ENCODE measurements at regions not wholly inside any gene's neighbourhood (a gene's known extent, or its start where the extent isn't known, plus 50 kb on each side); places are given as distances from the start of the nearest gene placed in this dataset.
A peak's percentile ranks its signal among the peaks of the same experiment; 100 is the strongest.

DNA sequence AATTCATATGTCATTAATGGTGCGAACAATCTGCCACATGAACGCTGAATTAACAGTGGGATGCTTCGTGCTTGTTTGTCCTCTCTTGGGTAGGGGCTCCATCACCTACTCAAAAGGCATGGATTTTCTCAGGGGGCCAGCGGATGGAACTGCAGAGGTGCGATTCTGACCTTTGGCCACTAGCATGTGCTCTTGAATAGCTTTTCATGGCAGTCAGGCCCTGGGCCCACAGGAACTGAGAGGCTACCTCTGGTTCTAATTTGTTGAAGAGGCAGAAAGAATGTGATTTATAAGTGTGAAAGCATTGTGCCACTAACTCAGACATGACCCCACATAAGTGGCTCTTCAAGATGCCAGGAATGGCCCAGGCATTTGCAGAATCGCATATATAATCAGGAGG is 283.2 kb downstream of the INSIG2 start:
- Histone ChIP-seq H3K4me3 (no peak overlapping the region), H3K4me1 (ENCODE audit: control insufficient read depth, insufficient read depth, low read length) (no peaks in the 10 kb centered on the region), H3K9ac (ENCODE audit: control insufficient read depth, insufficient read depth, low read length) (no peak overlapping the region), H2AFZ (ENCODE audit: control insufficient read depth, low read depth, low read length) (no peak overlapping the region), H3K79me2 (ENCODE audit: control insufficient read depth, insufficient read depth, low read length) (no peaks in the 10 kb centered on the region), H3K27ac (ENCODE audit: control insufficient read depth, insufficient read depth) (no peak overlapping the region), H3K27me3 (replicated peaks in 1 of 2; ENCODE audit: control insufficient read depth in 2 of 2, insufficient read depth in 2 of 2, low read length in 1 of 2) (no peaks in the 10 kb centered on the region), H3K4me2 (ENCODE audit: control insufficient read depth, insufficient read depth) (no peak overlapping the region), H4K20me1 (ENCODE audit: control insufficient read depth, insufficient read depth) (no peaks in the 10 kb centered on the region), H3K36me3 (ENCODE audit: control insufficient read depth in 2 of 2, insufficient read depth in 2 of 2, low read length in 1 of 2) (no peaks in the 10 kb centered on the region), H3K9me3 (replicated peaks; ENCODE audit: control insufficient read depth, insufficient read depth, low read length) (no peaks in the 10 kb centered on the region)
- no peak for DNase-seq (ENCODE audit: low read depth, low spot score)
- in situ Hi-C loops (cut with MboI) (no loop called here), intact Hi-C loops (cut with micrococcal nuclease; ENCODE audit: unreplicated experiment) (loop anchor here (1.0 to 5.0 kb wide), 2 partner anchors 149 to 494 kb away; no protein-coding TSS in a partner anchor)
- no peak for TF ChIP-seq KDM1A (IDR thresholded peaks at IDR 0.05; ENCODE audit: borderline replicate concordance)
- TF ChIP-seq RAD21 (IDR thresholded peaks at IDR 0.05; ENCODE audit: insufficient read depth, low read depth, low read length) = peak; percentile 63
- no peak for TF ChIP-seq EED (IDR thresholded peaks at IDR 0.05; ENCODE audit: low read depth)
- TF ChIP-seq CREM (IDR thresholded peaks at IDR 0.05; ENCODE audit: low read depth) = no peak
- no peak for TF ChIP-seq ZSCAN29 (IDR thresholded peaks at IDR 0.05)
- no peak for TF ChIP-seq NR2C1 (IDR thresholded peaks at IDR 0.05)
- TF ChIP-seq BHLHE40 (IDR thresholded peaks at IDR 0.05; ENCODE audit: borderline replicate concordance in 1 of 2, low read depth in 2 of 2, low read length in 1 of 2) = no peak
- TF ChIP-seq, protein P1, sequence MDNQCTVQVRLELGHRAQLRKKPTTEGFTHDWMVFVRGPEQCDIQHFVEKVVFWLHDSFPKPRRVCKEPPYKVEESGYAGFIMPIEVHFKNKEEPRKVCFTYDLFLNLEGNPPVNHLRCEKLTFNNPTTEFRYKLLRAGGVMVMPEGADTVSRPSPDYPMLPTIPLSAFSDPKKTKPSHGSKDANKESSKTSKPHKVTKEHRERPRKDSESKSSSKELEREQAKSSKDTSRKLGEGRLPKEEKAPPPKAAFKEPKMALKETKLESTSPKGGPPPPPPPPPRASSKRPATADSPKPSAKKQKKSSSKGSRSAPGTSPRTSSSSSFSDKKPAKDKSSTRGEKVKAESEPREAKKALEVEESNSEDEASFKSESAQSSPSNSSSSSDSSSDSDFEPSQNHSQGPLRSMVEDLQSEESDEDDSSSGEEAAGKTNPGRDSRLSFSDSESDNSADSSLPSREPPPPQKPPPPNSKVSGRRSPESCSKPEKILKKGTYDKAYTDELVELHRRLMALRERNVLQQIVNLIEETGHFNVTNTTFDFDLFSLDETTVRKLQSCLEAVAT (IDR thresholded peaks at IDR 0.05) = no peak
- no peak for TF ChIP-seq BRCA1 (IDR thresholded peaks at IDR 0.05; ENCODE audit: low read depth, low read length)
- TF ChIP-seq, protein P2, sequence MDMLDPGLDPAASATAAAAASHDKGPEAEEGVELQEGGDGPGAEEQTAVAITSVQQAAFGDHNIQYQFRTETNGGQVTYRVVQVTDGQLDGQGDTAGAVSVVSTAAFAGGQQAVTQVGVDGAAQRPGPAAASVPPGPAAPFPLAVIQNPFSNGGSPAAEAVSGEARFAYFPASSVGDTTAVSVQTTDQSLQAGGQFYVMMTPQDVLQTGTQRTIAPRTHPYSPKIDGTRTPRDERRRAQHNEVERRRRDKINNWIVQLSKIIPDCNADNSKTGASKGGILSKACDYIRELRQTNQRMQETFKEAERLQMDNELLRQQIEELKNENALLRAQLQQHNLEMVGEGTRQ (IDR thresholded peaks at IDR 0.05; ENCODE audit: borderline replicate concordance, low read depth, low read length) = no peak
- TF ChIP-seq LARP7 (IDR thresholded peaks at IDR 0.05) = no peak
- TF ChIP-seq SMC3 (IDR thresholded peaks at IDR 0.05; ENCODE audit: borderline replicate concordance, low read length) = peak; percentile 39; the same call in 1 of the 2 replicates
- TF ChIP-seq, protein P3, sequence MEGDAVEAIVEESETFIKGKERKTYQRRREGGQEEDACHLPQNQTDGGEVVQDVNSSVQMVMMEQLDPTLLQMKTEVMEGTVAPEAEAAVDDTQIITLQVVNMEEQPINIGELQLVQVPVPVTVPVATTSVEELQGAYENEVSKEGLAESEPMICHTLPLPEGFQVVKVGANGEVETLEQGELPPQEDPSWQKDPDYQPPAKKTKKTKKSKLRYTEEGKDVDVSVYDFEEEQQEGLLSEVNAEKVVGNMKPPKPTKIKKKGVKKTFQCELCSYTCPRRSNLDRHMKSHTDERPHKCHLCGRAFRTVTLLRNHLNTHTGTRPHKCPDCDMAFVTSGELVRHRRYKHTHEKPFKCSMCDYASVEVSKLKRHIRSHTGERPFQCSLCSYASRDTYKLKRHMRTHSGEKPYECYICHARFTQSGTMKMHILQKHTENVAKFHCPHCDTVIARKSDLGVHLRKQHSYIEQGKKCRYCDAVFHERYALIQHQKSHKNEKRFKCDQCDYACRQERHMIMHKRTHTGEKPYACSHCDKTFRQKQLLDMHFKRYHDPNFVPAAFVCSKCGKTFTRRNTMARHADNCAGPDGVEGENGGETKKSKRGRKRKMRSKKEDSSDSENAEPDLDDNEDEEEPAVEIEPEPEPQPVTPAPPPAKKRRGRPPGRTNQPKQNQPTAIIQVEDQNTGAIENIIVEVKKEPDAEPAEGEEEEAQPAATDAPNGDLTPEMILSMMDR (IDR thresholded peaks at IDR 0.05 in 2 of 3, conservative IDR thresholded peaks at IDR 0.05 in 1 of 3; ENCODE audit: control insufficient read depth in 2 of 3, extremely low read depth in 1 of 3, insufficient read depth in 1 of 3, low read depth in 3 of 3, low read length in 3 of 3) = peak; percentile 48 to 60 (median 60); a peak in 5 of 6 replicates
- TF ChIP-seq, protein P4, sequence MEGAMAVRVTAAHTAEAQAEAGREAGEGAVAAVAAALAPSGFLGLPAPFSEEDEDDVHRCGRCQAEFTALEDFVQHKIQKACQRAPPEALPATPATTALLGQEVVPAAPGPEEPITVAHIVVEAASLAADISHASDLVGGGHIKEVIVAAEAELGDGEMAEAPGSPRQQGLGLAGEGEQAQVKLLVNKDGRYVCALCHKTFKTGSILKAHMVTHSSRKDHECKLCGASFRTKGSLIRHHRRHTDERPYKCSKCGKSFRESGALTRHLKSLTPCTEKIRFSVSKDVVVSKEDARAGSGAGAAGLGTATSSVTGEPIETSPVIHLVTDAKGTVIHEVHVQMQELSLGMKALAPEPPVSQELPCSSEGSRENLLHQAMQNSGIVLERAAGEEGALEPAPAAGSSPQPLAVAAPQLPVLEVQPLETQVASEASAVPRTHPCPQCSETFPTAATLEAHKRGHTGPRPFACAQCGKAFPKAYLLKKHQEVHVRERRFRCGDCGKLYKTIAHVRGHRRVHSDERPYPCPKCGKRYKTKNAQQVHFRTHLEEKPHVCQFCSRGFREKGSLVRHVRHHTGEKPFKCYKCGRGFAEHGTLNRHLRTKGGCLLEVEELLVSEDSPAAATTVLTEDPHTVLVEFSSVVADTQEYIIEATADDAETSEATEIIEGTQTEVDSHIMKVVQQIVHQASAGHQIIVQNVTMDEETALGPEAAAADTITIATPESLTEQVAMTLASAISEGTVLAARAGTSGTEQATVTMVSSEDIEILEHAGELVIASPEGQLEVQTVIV (IDR thresholded peaks at IDR 0.05; ENCODE audit: borderline replicate concordance, partially characterized antibody) = no peak
- TF ChIP-seq TBL1XR1 (IDR thresholded peaks at IDR 0.05; ENCODE audit: low read depth, low read length) = no peak
- TF ChIP-seq STAT1 (conservative IDR thresholded peaks at IDR 0.05) = no peak
- SMC1A ChIA-PET (ENCODE audit: uncharacterized antibody, unreplicated experiment) = no interaction called here
- 17% methylated on average over 6 of the region's 6 CpGs for WGBS (ENCODE audit: insufficient coverage, insufficient replicate concordance, low lambda C conversion rate, missing lambda C conversion rate)
- ATAC-seq = peak; percentile 76
- FAIRE-seq = peak; percentile 68
- BruUV-seq (replicated peaks) = no TSS peak
- RAD21 ChIA-PET (ENCODE audit: unreplicated experiment) = no interaction called here
- CTCF ChIA-PET = interaction anchor here (1.0 to 1.8 kb wide), 3 partner anchors 151 to 490 kb away, joined by 3 to 6 read pairs (median 3); no protein-coding TSS in a partner anchor
- POLR2A ChIA-PET = no interaction called here

Data from GM12878 (cell line).